NB4 (cell line): ENCODE measurements at regions not wholly inside any gene's neighbourhood (a gene's known extent, or its start where the extent isn't known, plus 50 kb on each side); places are given as distances from the start of the nearest gene placed in this dataset.

Source experiments
- MYC ChIP-seq: IDR thresholded peaks from 2 replicates; pipeline ENCODE4 v1.6.1; 2011; ENCODE audit warnings: low read depth, low read length
- POLR2A ChIP-seq: IDR thresholded peaks from 2 replicates; pipeline ENCODE4 v1.6.1; 2011; ENCODE audit warnings: mild to moderate bottlenecking; ENCODE audit not compliant: insufficient read length; ENCODE audit errors: extremely low read depth
- TF ChIP-seq, protein P1 (sequence below): IDR thresholded peaks from 2 replicates; pipeline ENCODE4 v1.6.1; 2011; ENCODE audit warnings: low read depth, low read length
- TF ChIP-seq, protein P2 (sequence below): IDR thresholded peaks from one replicate; pipeline ENCODE4 v1.5.1; 2012; ENCODE audit warnings: low read depth, low read length

DNA sequence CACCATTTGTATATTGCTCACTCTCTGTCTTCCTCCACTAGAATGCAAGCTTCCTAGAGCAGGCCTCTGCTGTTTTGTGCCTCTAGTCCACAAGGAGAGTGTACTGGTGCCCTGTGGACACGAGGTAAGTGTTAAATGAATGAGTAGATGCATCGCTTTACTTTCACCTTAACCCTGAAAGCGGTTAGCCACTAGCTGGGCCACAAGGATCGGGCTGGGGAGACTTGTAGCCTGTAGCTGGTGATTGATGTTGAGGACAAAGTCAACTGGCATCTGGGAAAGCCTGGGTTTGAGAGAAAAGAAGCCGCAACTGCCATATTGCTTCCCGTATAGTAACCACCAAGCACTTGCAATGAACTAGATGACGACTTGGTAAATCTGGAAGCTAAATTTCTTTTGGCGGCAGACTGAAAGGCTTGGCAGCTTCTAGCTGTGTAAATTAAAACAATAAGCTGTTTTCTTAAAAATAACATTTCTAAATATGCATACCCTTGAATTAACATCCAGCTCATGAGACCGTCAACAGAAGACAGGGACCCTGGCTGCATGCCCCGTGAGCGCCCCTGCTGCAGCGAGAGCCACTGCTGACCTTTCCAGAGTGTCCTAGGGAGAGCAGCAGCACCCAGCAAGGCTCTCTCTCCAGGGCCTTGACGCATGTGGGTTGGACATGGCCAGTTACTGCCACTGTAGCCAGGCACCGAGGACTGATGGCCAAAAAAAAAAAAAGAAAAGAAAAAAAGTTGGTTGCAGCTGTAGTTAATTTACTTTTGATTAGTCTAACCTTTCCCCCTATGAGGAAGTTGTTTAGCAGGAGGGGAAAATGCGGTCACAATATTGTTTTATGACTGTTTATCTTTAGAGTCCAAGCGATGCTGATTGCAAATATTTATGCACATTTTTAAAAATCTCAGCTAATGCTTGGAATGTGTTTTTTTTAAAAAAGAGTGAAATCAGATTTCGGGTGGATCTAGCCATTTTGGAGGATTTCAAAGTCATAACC, 315.1 kb downstream of the TFAP2C start:
- TF ChIP-seq, protein P1, sequence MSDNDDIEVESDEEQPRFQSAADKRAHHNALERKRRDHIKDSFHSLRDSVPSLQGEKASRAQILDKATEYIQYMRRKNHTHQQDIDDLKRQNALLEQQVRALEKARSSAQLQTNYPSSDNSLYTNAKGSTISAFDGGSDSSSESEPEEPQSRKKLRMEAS, result no peak
- TF ChIP-seq, protein P2, sequence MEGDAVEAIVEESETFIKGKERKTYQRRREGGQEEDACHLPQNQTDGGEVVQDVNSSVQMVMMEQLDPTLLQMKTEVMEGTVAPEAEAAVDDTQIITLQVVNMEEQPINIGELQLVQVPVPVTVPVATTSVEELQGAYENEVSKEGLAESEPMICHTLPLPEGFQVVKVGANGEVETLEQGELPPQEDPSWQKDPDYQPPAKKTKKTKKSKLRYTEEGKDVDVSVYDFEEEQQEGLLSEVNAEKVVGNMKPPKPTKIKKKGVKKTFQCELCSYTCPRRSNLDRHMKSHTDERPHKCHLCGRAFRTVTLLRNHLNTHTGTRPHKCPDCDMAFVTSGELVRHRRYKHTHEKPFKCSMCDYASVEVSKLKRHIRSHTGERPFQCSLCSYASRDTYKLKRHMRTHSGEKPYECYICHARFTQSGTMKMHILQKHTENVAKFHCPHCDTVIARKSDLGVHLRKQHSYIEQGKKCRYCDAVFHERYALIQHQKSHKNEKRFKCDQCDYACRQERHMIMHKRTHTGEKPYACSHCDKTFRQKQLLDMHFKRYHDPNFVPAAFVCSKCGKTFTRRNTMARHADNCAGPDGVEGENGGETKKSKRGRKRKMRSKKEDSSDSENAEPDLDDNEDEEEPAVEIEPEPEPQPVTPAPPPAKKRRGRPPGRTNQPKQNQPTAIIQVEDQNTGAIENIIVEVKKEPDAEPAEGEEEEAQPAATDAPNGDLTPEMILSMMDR, result no peak
- TF ChIP-seq POLR2A, result no peak
- no peak for TF ChIP-seq MYC
